ENCODE measurements at regions not wholly inside any gene's neighbourhood (a gene's known extent, or its start where the extent isn't known, plus 50 kb on each side); places are given as distances from the start of the nearest gene placed in this dataset.

GRCh38 chr6:2502096-2502997 is 248.4 kb downstream of the MYLK4 start:
- Mint-ChIP-seq H3K27me3 (peaks cover 21% of the 10 kb centered on the region), H3K27ac (no peak overlapping the region), H3K4me1 (no peaks in the 10 kb centered on the region), H3K36me3 (ENCODE audit: low read depth) (no peaks in the 10 kb centered on the region), H3K9me3 (no peaks in the 10 kb centered on the region), H3K4me3 (no peak overlapping the region)
- intact Hi-C loops (cut with micrococcal nuclease) = no loop called here
- no peak for DNase-seq

- no peak for DNase-seq
- H3K4me3 Mint-ChIP-seq = no peak overlapping the region
- H3K27ac Mint-ChIP-seq = no peak overlapping the region
- H3K4me1 Mint-ChIP-seq = no peaks in the 10 kb centered on the region
- H3K27me3 Mint-ChIP-seq = peaks cover 7% of the 10 kb centered on the region
- intact Hi-C loops (cut with micrococcal nuclease) = no loop called here
- no peaks in the 10 kb centered on the region for H3K9me3 Mint-ChIP-seq
- H3K36me3 Mint-ChIP-seq (ENCODE audit: low read depth) = no peaks in the 10 kb centered on the region
Observed at GRCh38 chr6:2497922-2498623, 252.6 kb downstream of the MYLK4 start.

- H3K36me3 Mint-ChIP-seq (ENCODE audit: low read depth) = no peaks in the 10 kb centered on the region
- no peak for DNase-seq
- no peaks in the 10 kb centered on the region for H3K4me1 Mint-ChIP-seq
- H3K4me3 Mint-ChIP-seq = no peak overlapping the region
- no peaks in the 10 kb centered on the region for H3K9me3 Mint-ChIP-seq
- no peak overlapping the region for H3K27ac Mint-ChIP-seq
- H3K27me3 Mint-ChIP-seq = peaks cover 8% of the 10 kb centered on the region
- intact Hi-C loops (cut with micrococcal nuclease) = no loop called here
Observed at GRCh38 chr6:2496291-2496690, 250.9 kb upstream of the GMDS start.

- no peaks in the 10 kb centered on the region for H3K9me3 Mint-ChIP-seq
- no peak overlapping the region for H3K4me3 Mint-ChIP-seq
Observed at GRCh38 chr6:2492686-2493523, 247.5 kb upstream of the GMDS start.

GRCh38 chr6:2491137-2491536 is 245.7 kb upstream of the GMDS start:
- no peaks in the 10 kb centered on the region for H3K36me3 Mint-ChIP-seq (ENCODE audit: low read depth)
- no peak overlapping the region for H3K27ac Mint-ChIP-seq
- no peak for DNase-seq
- no peaks in the 10 kb centered on the region for H3K4me1 Mint-ChIP-seq
- H3K4me3 Mint-ChIP-seq = no peak overlapping the region
- peaks cover 25% of the 10 kb centered on the region for H3K27me3 Mint-ChIP-seq
- H3K9me3 Mint-ChIP-seq = no peaks in the 10 kb centered on the region
- intact Hi-C loops (cut with micrococcal nuclease) = no loop called here

More at GRCh38 chr6:2492686-2493523, 247.5 kb upstream of the GMDS start:
- H3K36me3 Mint-ChIP-seq (ENCODE audit: low read depth) = no peaks in the 10 kb centered on the region
- intact Hi-C loops (cut with micrococcal nuclease) = no loop called here
- no peak overlapping the region for H3K27ac Mint-ChIP-seq
- no peak for DNase-seq
- H3K4me1 Mint-ChIP-seq = no peaks in the 10 kb centered on the region
- H3K27me3 Mint-ChIP-seq = peaks cover 18% of the 10 kb centered on the region

GRCh38 chr6:2488578-2488977 is 243.2 kb upstream of the GMDS start:
- Mint-ChIP-seq H3K27ac (no peak overlapping the region), H3K4me1 (no peaks in the 10 kb centered on the region), H3K36me3 (ENCODE audit: low read depth) (no peaks in the 10 kb centered on the region), H3K27me3 (peaks cover 24% of the 10 kb centered on the region), H3K9me3 (no peaks in the 10 kb centered on the region), H3K4me3 (no peak overlapping the region)
- intact Hi-C loops (cut with micrococcal nuclease) = no loop called here
- DNase-seq = no peak

GRCh38 chr6:2485116-2485515 is 239.7 kb upstream of the GMDS start:
- Mint-ChIP-seq H3K27ac (no peak overlapping the region), H3K27me3 (peaks cover 15% of the 10 kb centered on the region), H3K4me1 (no peaks in the 10 kb centered on the region), H3K9me3 (peaks cover 5% of the 10 kb centered on the region), H3K36me3 (ENCODE audit: low read depth) (no peaks in the 10 kb centered on the region), H3K4me3 (no peak overlapping the region)
- intact Hi-C loops (cut with micrococcal nuclease) = no loop called here
- DNase-seq = no peak

GRCh38 chr6:2482773-2483172 is 237.4 kb upstream of the GMDS start:
- Mint-ChIP-seq H3K36me3 (ENCODE audit: low read depth) (no peaks in the 10 kb centered on the region), H3K27ac (no peak overlapping the region), H3K27me3 (peaks cover 9% of the 10 kb centered on the region), H3K9me3 (peaks cover 5% of the 10 kb centered on the region), H3K4me1 (no peaks in the 10 kb centered on the region), H3K4me3 (no peak overlapping the region)
- intact Hi-C loops (cut with micrococcal nuclease) = no loop called here
- DNase-seq = no peak

- no peaks in the 10 kb centered on the region for H3K4me1 Mint-ChIP-seq
- intact Hi-C loops (cut with micrococcal nuclease) = no loop called here
- peaks cover 2% of the 10 kb centered on the region for H3K27me3 Mint-ChIP-seq
- DNase-seq = no peak
- H3K9me3 Mint-ChIP-seq = peaks cover 5% of the 10 kb centered on the region
- no peak overlapping the region for H3K27ac Mint-ChIP-seq
- no peaks in the 10 kb centered on the region for H3K36me3 Mint-ChIP-seq (ENCODE audit: low read depth)
- H3K4me3 Mint-ChIP-seq = no peak overlapping the region
Observed at GRCh38 chr6:2481307-2481706, 235.9 kb upstream of the GMDS start.

- no peak overlapping the region for H3K27ac Mint-ChIP-seq
- DNase-seq = no peak
- H3K4me1 Mint-ChIP-seq = no peaks in the 10 kb centered on the region
- peaks cover 5% of the 10 kb centered on the region for H3K9me3 Mint-ChIP-seq
- no peak overlapping the region for H3K4me3 Mint-ChIP-seq
- H3K27me3 Mint-ChIP-seq = peaks cover 2% of the 10 kb centered on the region
- H3K36me3 Mint-ChIP-seq (ENCODE audit: low read depth) = no peaks in the 10 kb centered on the region
- intact Hi-C loops (cut with micrococcal nuclease) = no loop called here
Observed at GRCh38 chr6:2480267-2480966, 235.0 kb upstream of the GMDS start.

GRCh38 chr6:2478200-2478599 is 232.8 kb upstream of the GMDS start:
- Mint-ChIP-seq H3K4me1 (no peaks in the 10 kb centered on the region), H3K4me3 (no peak overlapping the region), H3K27me3 (peaks cover 2% of the 10 kb centered on the region), H3K27ac (no peak overlapping the region), H3K9me3 (peaks cover 5% of the 10 kb centered on the region), H3K36me3 (ENCODE audit: low read depth) (no peaks in the 10 kb centered on the region)
- DNase-seq = no peak
- intact Hi-C loops (cut with micrococcal nuclease) = no loop called here

- Mint-ChIP-seq H3K27me3 (peaks cover 2% of the 10 kb centered on the region), H3K4me3 (no peak overlapping the region), H3K36me3 (ENCODE audit: low read depth) (no peaks in the 10 kb centered on the region), H3K9me3 (peaks cover 5% of the 10 kb centered on the region), H3K4me1 (no peaks in the 10 kb centered on the region), H3K27ac (no peak overlapping the region)
- intact Hi-C loops (cut with micrococcal nuclease) = no loop called here
- DNase-seq = no peak
Observed at GRCh38 chr6:2477666-2478065, 232.3 kb upstream of the GMDS start.

- Mint-ChIP-seq H3K27me3 (peaks cover 2% of the 10 kb centered on the region), H3K36me3 (ENCODE audit: low read depth) (no peaks in the 10 kb centered on the region), H3K27ac (no peak overlapping the region), H3K4me1 (no peaks in the 10 kb centered on the region), H3K4me3 (no peak overlapping the region), H3K9me3 (peaks cover 2% of the 10 kb centered on the region)
- no peak for DNase-seq
- intact Hi-C loops (cut with micrococcal nuclease) = no loop called here
Observed at GRCh38 chr6:2477250-2477649, 231.8 kb upstream of the GMDS start.
